ENCODE measurements at regions not wholly inside any gene's neighbourhood (a gene's known extent, or its start where the extent isn't known, plus 50 kb on each side); places are given as distances from the start of the nearest gene placed in this dataset.

DNA sequence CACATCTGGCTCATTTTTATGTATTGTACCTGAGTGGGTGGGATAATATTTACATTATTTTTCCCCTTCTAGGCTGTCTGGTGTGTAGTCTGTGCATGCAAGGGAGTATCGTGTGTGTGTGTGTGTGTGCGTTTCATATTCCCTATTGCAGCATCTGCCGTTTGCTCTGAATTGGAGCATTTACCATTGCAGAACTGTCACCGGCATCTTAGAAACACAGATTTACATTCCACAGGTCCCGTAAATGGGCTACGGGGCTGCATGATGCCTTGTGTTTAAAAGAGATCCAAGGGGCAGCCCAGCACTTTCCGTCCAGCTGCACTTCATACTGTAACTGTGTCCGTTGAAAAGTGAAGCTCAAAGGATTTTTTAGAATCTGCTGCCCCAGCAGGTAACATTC lies 167.1 kb upstream of the KIAA1217 start:
- no peak for DNase-seq

DNA sequence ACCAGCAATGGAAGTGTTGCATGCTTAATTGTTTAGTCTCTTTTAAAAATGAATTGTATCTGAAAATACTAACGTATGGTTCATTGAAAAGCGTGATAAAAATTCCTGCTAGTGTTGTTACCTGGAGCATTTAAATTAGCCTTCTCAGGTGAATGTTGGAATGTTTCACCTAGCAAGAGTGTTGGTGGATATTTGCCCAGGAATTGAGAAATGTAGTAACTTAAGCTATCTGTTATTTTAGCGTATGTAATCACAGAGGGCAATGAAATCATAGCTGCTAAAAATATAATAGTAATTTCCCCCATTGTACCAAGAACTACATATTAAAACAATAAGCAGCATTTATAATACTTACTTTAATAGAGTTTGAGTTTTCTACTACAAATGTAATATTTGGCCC lies 166.1 kb upstream of the KIAA1217 start:
- no peak for DNase-seq

- no peak for DNase-seq
Measured at GRCh38 chr10:24046060-24046459, 162.9 kb upstream of the KIAA1217 start.

- DNase-seq = no peak
Measured at GRCh38 chr10:24047176-24047575, 161.8 kb upstream of the KIAA1217 start.

DNA sequence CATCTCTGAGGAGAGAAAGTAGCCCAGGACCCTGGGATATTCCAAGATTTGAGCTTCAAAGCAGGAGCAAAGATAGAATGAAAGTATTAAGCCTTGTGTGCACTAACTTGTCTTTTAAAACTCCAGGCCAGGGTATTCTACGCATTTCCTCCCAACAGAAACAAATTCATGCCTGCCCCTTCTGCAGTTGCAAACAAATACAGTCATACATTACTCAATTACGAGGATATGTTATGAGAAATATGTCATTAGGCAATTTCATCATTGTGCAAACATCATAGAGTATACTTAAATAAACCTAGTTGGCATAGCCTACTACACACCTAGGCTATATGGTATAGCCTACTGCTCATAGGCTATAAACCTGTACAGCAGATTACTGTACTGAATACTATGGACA lies 154.5 kb upstream of the KIAA1217 start:
- no peak for DNase-seq

DNA sequence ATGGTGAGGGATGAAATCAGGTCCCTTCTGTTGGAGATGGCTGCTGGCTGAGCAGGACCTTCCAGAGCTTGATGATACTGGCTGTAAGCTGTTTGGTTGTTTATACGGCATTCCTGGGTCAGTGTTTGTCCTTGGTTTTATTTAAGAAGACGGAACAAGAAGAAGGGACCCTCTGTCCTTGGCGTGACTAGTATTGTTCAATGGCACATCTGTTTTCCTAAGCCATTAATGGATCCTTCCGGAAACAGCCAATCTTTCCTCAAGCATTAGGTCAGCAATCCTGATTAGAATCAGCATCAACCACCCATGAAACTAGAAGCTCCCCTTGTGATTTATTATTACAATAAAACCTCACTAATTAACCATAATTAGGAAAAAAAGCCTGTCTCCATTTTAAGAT lies 128.7 kb upstream of the KIAA1217 start:
- DNase-seq = no peak

- no peak for DNase-seq
Measured at GRCh38 chr10:24086296-24087086, 122.4 kb upstream of the KIAA1217 start.

DNA sequence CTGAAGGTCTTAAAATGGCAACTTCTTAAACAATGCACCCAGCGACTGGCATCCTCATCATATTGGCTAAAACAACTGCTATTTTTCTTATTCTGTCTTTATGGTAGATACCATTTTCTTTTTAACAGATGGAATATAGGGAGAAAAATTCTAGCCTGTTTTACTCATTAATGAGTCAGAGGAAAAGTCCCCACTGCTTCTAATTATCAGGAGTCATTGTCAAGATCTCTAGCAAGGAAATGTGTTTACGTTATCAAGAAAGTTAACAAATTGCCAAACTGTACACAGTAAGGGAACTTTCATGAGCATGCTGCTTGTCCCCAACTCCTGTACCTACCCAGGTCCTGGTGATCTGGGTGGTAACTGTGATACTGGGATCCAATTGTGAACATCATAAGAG lies 117.7 kb upstream of the KIAA1217 start:
- no peak for DNase-seq

DNA sequence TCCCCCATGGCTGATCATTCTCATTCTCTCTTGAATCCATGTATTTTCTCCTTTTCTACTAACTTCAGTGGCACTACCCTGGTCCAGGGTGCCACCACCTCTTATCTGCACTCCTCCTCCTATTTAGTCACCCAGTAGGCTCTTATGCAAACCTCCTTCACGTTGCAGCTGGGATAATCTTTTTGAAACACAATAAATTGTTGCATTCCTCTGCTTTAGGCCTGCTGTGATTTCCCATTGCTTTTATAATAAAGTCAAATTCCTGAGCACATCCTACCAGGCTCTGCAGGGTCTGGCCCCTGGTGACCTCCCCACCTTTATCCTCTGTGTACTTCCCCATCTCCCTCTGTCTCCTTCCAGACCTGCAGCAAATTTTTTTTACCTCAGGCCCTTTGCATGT lies 112.7 kb upstream of the KIAA1217 start:
- no peak for DNase-seq

- DNase-seq = no peak
Measured at GRCh38 chr10:24097751-24098207, 111.2 kb upstream of the KIAA1217 start.

DNA sequence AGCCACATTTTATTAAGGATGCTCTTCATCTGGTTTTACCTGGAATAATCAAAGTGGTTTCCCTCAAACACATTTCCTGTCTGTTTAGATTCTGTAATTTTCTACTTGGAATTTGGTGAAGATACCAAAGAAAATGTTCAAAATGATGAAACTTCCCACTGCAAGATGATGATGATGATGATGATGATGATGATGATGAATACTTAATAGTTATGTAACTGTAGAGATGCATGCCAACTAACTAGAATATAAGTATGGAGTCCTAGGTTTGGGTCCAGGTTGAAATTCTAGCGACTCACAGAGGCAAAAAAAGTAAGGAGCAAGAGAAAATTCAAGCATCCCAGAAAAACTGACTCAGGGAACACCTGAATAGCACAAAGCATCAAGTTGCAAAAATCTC lies 104.0 kb upstream of the KIAA1217 start:
- no peak for DNase-seq

DNA sequence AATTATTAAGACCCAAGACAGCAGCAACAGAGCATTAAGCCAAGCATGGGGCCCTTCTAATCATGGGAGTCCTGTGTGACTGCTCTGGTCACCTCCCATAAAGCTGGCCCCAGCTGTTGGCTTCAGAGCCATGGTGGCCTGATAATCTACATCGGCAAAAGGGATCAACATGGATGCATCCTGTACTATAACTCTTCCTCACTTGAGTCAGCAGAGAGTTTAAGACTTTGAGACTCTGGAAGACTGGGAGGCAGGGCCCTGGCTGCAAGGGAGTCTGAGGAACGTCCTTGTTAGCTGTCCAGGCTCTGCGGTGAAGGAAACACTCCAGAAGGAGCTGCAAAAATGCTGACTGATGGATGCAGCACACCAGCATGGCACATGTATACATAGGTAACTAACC lies 95.0 kb upstream of the KIAA1217 start:
- no peak for DNase-seq

DNA sequence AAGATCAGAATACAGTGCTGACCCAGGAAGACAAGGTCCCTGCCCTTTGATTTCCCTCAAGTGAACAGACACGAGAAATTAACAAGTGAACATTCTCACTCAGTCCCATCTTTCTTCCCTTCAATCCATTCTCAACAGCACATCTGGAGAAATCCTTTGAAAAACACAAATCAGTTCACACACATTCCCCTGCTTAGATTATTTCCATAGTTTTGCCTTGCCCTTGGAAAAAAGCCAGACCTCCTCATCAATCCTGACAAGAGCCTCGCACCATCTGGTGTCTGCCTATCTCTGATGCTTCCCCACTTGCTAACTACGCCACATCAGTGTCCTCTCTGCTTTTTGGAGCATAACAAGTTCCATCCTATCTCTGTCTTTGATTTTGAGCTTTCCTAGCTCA lies 94.4 kb upstream of the KIAA1217 start:
- DNase-seq = no peak

- no peak for DNase-seq
Measured at GRCh38 chr10:24115403-24115802, 93.5 kb upstream of the KIAA1217 start.

DNA sequence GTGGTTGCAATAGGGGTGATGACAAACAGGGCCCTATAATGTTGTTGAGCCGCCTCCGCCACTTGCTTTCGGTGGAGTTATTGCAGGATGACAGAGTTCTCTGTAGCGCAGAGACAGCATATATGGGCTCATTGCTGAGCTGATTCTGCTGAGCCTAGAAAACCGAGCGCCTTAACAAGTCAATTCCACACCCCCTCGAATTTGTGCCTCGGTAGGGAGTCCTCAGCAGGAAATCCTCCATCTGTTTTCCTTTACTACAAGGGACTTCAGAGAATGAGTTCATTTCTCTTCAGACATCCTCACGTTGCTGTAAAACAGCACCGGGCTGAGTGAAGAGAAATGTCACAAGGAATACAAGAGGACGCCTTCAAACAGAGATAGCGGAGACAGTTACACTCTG lies 90.7 kb upstream of the KIAA1217 start:
- DNase-seq = no peak

GRCh38 chr10:24119896-24120295 lies 89.0 kb upstream of the KIAA1217 start:
- no peak for DNase-seq

- no peak for DNase-seq
Measured at GRCh38 chr10:24120646-24121045, 88.3 kb upstream of the KIAA1217 start.

DNA sequence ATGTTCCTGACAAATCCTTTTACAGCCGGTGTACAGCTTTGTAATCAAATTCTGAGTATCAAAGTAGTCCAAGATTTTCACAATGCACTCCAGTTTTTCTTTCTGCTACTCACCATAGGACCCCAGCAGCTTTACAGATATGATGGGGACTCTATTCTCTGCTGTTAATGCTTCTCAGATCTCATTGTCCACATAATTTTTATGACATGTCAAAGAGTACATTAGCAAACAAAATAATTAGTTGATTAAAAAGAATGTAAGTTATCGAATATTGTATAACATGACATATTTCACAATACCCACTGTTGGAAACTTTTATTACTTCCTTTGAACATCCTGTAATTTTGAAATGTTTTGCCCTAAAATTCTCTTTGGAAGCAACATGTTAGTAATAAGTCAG lies 81.4 kb upstream of the KIAA1217 start:
- no peak for DNase-seq

GRCh38 chr10:24128066-24128730 lies 80.7 kb upstream of the KIAA1217 start:
- no peak for DNase-seq

GRCh38 chr10:24132741-24133140 lies 76.2 kb upstream of the KIAA1217 start:
- no peak for DNase-seq

GRCh38 chr10:24133835-24134234 lies 75.1 kb upstream of the KIAA1217 start:
- no peak for DNase-seq

GRCh38 chr10:24136070-24136469 lies 72.9 kb upstream of the KIAA1217 start:
- DNase-seq = no peak

DNA sequence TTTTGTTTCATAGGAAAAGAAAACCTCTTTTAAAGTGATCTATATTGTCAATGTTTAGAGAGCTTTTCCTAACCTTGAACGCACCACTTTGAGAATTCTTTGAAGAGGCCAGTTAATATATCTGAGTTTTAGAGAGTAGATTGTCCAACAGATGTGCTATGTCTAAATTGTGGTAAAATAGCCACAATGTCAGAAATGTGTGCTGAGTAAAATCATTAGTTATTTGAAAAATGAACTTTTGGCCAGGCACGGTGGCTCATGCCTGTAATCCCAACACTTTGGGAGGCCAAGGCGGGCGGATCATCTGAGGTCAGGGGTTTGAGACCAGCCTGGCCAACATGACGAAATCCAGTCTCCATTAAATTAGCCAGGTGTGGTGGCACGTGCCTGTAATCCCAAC lies 61.6 kb upstream of the KIAA1217 start:
- DNase-seq = no peak

GRCh38 chr10:24149640-24150039 lies 59.3 kb upstream of the KIAA1217 start:
- DNase-seq = no peak

DNA sequence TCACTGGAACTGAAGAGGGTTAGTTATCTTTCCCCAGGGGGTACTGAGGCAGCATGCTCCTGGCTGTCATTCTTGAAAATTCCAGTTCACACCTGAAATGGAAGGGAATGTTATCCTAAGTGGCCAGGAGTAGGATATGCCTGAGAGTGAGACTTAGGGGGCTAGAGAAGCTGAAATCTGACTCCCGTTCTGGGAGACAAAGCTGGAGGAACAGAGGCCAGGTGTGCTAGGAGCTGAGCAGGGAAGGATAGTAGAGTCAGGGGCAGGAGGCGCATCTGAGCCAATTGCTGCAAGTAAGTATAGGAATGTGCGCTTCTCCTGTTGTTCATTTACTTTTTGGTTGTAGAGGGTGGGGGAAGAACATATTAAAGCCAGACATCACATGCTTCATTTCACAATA lies 58.1 kb upstream of the KIAA1217 start:
- DNase-seq = no peak

All from activated CD4-positive, alpha-beta T cell treated with anti-CD3 and anti-CD28 coated beads, Interleukin-2, amount 50 U/mL, for 48 hours (primary cell).